Activated CD4-positive, alpha-beta T cell treated with anti-CD3 and anti-CD28 coated beads, Interleukin-2, amount 10 ng/mL, durations not matched to agents 7 days and 5 days (primary cell): ENCODE measurements at regions not wholly inside any gene's neighbourhood (a gene's known extent, or its start where the extent isn't known, plus 50 kb on each side); places are given as distances from the start of the nearest gene placed in this dataset.

Experiments used
- CTCF ChIA-PET: fragments of 350-600 bp; sonication (Branson Sonifier 250); formaldehyde crosslinking; loops from one replicate; lab custom pipeline; 2021; ENCODE audit warnings: antibody characterized with exemption; lab: Charles Lee
- POLR2A ChIA-PET: fragments of 350-600 bp; sonication (Branson Sonifier 250); formaldehyde crosslinking; loops from one replicate; lab custom pipeline; 2021; ENCODE audit warnings: antibody characterized with exemption; lab: Charles Lee
- DNase-seq: peaks from one replicate; pipeline ENCODE4 v3.0.0-alpha.2; 2020
- H3K27ac Mint-ChIP-seq: one replicate; pipeline ENCODE4 v1.8.0; 2021; ENCODE audit warnings: mild to moderate bottlenecking, moderate library complexity, mixed read lengths
- H3K27me3 Mint-ChIP-seq: one replicate; pipeline ENCODE4 v1.8.0; 2021; ENCODE audit warnings: mixed read lengths
- H3K36me3 Mint-ChIP-seq: one replicate; pipeline ENCODE4 v1.8.0; 2021; ENCODE audit warnings: low read depth, mixed read lengths
- H3K4me1 Mint-ChIP-seq: one replicate; pipeline ENCODE4 v1.8.0; 2021; ENCODE audit warnings: mixed read lengths
- H3K4me3 Mint-ChIP-seq: one replicate; pipeline ENCODE4 v1.8.0; 2021; ENCODE audit warnings: mild to moderate bottlenecking, moderate library complexity, mixed read lengths
- H3K9me3 Mint-ChIP-seq: one replicate; pipeline ENCODE4 v1.8.0; 2021; ENCODE audit warnings: mixed read lengths

DNA sequence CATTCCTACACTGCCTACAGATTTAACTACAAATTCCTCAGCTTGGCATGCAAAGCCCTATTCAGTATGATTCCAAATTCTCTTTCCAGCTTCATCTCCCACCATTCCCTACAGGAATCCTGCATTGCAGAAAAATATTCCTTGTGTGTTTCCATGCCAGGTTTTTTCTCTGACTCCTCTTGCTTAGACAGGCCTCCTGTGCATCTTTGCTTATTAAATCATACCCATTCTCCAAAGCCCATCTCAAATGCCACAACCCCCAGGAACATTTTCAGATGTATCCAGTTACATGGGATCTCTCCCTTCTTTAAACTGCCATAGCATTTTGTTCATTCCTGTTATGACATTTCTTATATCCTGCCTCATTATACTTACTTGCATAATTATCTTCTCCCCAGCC lies 106.4 kb upstream of the GRIA3 start:
- CTCF ChIA-PET = no interaction called here
- H3K27me3 Mint-ChIP-seq = no peaks in the 10 kb centered on the region
- POLR2A ChIA-PET = no interaction called here
- no peaks in the 10 kb centered on the region for H3K36me3 Mint-ChIP-seq
- H3K4me1 Mint-ChIP-seq = no peaks in the 10 kb centered on the region
- H3K4me3 Mint-ChIP-seq = no peak overlapping the region
- H3K9me3 Mint-ChIP-seq = no peaks in the 10 kb centered on the region
- H3K27ac Mint-ChIP-seq = no peak overlapping the region
- DNase-seq = no peak

DNA sequence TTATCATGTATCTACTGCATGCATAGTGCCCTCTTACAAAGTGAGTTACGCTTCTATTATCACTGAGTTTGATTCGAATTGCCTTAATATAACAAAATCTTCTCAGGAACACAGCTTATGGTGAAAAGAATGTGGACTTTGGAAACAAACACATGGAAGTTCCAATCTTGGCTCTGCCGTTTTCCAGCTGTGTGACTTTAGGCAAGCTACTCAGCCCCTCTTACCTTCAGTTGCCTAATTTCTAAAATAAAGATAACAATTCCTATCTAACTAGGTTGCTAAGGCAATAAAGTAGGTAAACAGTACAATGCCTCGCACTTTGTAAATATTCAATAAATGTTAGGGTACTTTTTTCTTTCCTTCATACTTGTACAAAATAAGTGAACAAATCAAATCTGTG lies 104.0 kb upstream of the GRIA3 start:
- CTCF ChIA-PET = no interaction called here
- H3K9me3 Mint-ChIP-seq = no peaks in the 10 kb centered on the region

DNA sequence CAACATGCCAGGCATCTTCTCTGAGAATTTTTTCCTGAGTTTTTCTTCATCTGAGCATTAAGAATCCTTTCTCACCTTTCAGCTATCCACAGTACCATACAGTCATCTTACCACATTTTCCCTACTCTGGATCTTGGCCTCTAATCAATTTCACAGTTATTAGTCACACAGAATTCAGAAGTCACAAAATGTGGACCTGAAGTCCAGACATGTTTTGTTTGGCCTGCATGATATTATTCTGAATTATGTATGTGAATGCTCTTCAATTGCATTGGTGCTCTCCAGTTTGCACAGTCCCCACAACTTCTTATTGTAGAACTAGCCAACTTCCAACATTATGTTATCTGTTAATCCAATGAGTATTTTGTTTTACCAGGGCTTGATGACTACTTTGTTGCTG lies 102.3 kb upstream of the GRIA3 start:
- Mint-ChIP-seq H3K4me3 (no peak overlapping the region), H3K36me3 (no peaks in the 10 kb centered on the region), H3K27me3 (no peaks in the 10 kb centered on the region), H3K4me1 (no peaks in the 10 kb centered on the region), H3K9me3 (no peaks in the 10 kb centered on the region), H3K27ac (no peak overlapping the region)
- CTCF ChIA-PET = no interaction called here
- no peak for DNase-seq
- POLR2A ChIA-PET = no interaction called here

More for the DNA sequence above, 104.0 kb upstream of the GRIA3 start:
- Mint-ChIP-seq H3K27ac (no peak overlapping the region), H3K4me1 (no peaks in the 10 kb centered on the region), H3K4me3 (no peak overlapping the region), H3K36me3 (no peaks in the 10 kb centered on the region), H3K27me3 (no peaks in the 10 kb centered on the region)
- POLR2A ChIA-PET = no interaction called here
- no peak for DNase-seq

DNA sequence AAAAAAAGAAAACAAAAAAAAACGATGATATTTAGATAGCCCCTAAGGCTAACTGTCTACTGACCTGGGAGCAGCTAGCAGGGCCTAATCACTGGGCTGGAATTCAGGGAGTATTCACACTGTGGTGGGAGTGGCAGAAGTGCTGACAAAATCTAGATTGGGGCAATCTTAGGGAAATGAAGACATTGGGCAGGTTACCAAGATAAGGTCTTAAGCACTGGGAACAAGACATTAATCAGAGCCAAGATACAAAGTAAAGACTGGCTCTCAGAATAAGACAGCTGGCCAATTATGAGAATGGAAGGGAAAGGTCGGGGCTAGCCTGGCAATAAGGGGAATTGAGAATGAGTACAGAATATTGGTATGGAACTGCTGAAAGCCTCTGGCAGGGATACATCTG lies 100.2 kb upstream of the GRIA3 start:
- Mint-ChIP-seq H3K36me3 (no peaks in the 10 kb centered on the region), H3K27me3 (no peaks in the 10 kb centered on the region), H3K4me1 (no peaks in the 10 kb centered on the region), H3K4me3 (no peak overlapping the region), H3K9me3 (no peaks in the 10 kb centered on the region), H3K27ac (no peak overlapping the region)
- no peak for DNase-seq
- ChIA-PET CTCF (no interaction called here), POLR2A (no interaction called here)

DNA sequence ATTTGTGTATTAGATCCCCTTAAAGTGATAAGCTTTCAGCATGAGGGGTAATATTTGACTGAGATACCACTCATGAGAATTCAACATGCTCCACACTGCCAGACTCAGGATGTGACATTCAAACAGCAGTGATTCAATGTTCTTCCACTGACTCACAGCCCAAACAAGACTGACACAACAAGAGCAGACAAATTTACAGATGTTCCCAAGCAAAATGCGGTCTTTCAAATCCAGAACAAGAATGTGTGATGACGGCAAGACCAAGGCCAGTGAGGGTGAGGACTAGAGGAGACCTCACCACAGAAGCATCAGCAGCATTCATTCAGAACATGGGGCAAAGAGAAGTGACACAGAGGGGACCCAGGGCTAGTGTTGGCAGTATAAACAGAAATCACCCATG lies 99.3 kb upstream of the GRIA3 start:
- CTCF ChIA-PET = no interaction called here
- no peak overlapping the region for H3K4me3 Mint-ChIP-seq
- no peak overlapping the region for H3K27ac Mint-ChIP-seq
- no peaks in the 10 kb centered on the region for H3K4me1 Mint-ChIP-seq
- DNase-seq = no peak
- H3K9me3 Mint-ChIP-seq = no peaks in the 10 kb centered on the region
- H3K27me3 Mint-ChIP-seq = no peaks in the 10 kb centered on the region
- no peaks in the 10 kb centered on the region for H3K36me3 Mint-ChIP-seq
- POLR2A ChIA-PET = no interaction called here

DNA sequence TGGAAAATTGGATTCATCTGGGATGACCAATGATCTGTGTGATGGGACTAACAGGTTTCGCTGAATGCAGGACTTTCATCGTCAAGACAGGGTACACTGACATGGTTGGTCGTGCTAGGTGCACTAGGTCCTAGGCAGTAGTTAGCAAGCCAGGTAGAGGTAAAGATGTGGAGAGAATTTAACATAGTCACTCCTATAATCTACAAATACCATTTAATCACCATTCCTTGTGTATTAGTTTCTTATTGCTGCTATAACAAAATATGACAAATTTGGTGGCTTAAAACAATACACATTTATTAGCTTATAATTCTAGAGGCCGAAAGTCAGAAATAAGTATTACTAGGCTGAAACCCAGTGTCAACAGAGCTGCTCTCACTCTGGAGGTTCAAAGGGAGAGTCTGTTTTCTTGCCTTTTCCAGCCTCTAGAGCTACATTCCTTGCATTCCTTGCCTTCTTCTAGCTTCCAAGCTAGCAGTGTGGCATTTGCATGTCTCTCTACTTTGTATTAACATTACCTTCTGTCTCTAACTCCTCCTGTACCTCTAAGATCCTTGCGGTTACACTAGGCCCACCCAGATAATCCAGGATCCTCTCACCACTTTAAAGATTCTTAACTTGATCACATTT lies 98.7 kb upstream of the GRIA3 start:
- POLR2A ChIA-PET = no interaction called here
- H3K27me3 Mint-ChIP-seq = no peaks in the 10 kb centered on the region
- no peaks in the 10 kb centered on the region for H3K9me3 Mint-ChIP-seq
- no peak for DNase-seq
- H3K36me3 Mint-ChIP-seq = no peaks in the 10 kb centered on the region
- no peaks in the 10 kb centered on the region for H3K4me1 Mint-ChIP-seq
- CTCF ChIA-PET = no interaction called here
- H3K27ac Mint-ChIP-seq = no peak overlapping the region
- no peak overlapping the region for H3K4me3 Mint-ChIP-seq

DNA sequence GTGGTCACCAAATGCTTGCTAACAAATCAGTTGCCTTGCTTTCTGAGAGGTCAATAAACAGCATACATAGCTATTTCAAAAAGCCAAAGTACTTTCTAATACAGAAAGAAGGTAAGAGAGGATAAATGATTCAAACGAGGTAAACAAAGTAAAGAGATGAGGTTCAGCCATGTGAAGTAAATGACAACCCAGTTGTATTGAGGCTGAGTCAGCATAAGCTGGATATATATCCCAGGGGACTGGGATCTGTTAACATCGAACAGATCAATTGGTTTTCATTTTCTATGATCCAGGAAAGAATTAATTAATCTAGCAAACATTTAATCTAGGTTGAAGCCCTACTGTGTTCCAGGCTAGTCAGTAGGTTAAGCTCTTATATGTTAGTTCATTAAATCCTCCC lies 97.3 kb upstream of the GRIA3 start:
- CTCF ChIA-PET = no interaction called here
- Mint-ChIP-seq H3K4me3 (no peak overlapping the region), H3K27me3 (no peaks in the 10 kb centered on the region), H3K9me3 (no peaks in the 10 kb centered on the region), H3K36me3 (no peaks in the 10 kb centered on the region), H3K27ac (no peak overlapping the region), H3K4me1 (no peaks in the 10 kb centered on the region)
- DNase-seq = no peak
- POLR2A ChIA-PET = no interaction called here

DNA sequence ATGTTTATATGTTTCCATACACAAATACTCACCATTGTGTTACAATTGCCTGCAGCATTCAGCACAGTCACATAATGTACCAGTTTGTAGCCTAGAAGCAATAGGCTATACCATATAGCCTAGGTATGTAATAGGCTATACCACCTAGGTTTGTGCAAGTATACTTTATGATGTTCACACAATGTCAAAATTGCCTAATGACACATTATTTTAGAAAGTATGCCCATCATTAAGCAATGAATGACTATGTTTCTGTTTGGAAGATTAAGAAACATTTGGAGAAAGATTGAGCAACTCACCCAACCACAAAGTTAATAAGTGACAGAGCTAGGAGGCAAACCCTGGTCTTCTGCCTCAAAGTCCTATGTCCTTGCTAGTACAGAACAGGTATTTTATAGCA lies 96.8 kb upstream of the GRIA3 start:
- Mint-ChIP-seq H3K27me3 (no peaks in the 10 kb centered on the region), H3K27ac (no peak overlapping the region), H3K4me1 (no peaks in the 10 kb centered on the region), H3K9me3 (no peaks in the 10 kb centered on the region), H3K4me3 (no peak overlapping the region), H3K36me3 (no peaks in the 10 kb centered on the region)
- CTCF ChIA-PET = no interaction called here
- POLR2A ChIA-PET = no interaction called here
- no peak for DNase-seq

DNA sequence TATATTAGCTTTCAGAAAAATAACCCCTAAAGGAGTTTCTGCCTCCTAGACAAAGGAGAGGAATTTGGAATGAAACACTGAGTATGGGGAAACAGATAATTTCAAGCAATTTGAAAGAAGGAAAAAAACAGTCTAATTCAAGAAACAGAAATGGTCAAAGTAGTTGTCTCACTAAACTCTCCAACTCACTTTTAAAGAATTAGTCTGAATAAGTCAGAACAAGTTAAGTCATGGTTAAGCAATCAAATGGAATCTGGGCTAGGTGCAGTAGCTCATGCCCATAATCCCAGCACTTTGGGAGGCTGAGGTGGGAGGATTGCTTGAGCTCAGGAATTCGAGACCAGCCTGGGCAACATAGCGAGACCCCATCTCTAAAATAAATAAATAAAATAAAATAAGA lies 95.7 kb upstream of the GRIA3 start:
- Mint-ChIP-seq H3K4me3 (no peak overlapping the region), H3K4me1 (no peaks in the 10 kb centered on the region), H3K27me3 (no peaks in the 10 kb centered on the region), H3K9me3 (no peaks in the 10 kb centered on the region), H3K27ac (no peak overlapping the region), H3K36me3 (no peaks in the 10 kb centered on the region)
- ChIA-PET POLR2A (no interaction called here), CTCF (no interaction called here)
- no peak for DNase-seq

DNA sequence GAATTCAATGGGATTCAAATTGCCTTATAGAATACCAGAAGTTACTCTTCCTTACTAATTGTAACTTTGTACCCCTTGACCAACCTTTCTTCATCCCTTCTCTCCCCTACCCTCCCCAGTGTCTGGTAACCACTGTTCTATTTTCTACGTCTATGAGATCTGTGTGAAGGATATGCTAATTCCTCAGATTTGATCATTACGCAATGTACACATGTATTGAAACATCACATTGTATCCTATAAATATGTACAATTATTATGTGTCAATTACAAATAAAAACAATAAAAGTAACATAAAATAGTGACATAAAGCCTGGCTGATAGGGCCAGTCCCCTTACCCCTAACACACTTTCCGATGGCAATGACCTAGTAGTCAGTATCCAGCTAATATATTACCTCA lies 95.1 kb upstream of the GRIA3 start:
- DNase-seq = no peak
- Mint-ChIP-seq H3K4me3 (no peak overlapping the region), H3K36me3 (no peaks in the 10 kb centered on the region), H3K4me1 (no peaks in the 10 kb centered on the region), H3K27me3 (no peaks in the 10 kb centered on the region), H3K27ac (no peak overlapping the region), H3K9me3 (no peaks in the 10 kb centered on the region)
- CTCF ChIA-PET = no interaction called here
- POLR2A ChIA-PET = no interaction called here

DNA sequence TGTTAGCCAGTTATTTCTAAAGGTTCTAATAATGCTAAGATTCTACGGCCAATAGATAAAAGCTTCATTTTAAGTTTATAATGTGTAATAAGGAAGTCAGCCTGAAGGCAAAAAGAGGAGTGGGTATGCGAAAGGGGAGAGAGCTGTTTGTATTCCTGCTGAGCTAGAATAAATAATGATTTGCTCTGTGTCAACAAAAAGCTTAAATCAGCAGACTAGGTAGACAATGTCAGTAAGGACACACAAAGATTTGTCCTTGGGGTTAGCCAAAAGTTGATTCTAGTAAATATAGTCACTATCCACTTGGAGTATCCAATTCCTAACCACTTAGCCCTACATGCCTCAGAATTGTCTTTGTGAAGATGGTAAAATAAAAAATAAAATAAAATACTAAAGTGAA lies 90.3 kb upstream of the GRIA3 start:
- H3K27me3 Mint-ChIP-seq = no peaks in the 10 kb centered on the region
- no peaks in the 10 kb centered on the region for H3K36me3 Mint-ChIP-seq
- CTCF ChIA-PET = interaction anchor here (0.7 kb wide), 1 partner anchor 35 kb away, joined by 3 read pairs; no protein-coding TSS in a partner anchor
- no peaks in the 10 kb centered on the region for H3K9me3 Mint-ChIP-seq
- DNase-seq = no peak
- H3K4me3 Mint-ChIP-seq = no peak overlapping the region
- H3K27ac Mint-ChIP-seq = no peak overlapping the region
- H3K4me1 Mint-ChIP-seq = no peaks in the 10 kb centered on the region
- POLR2A ChIA-PET = no interaction called here

DNA sequence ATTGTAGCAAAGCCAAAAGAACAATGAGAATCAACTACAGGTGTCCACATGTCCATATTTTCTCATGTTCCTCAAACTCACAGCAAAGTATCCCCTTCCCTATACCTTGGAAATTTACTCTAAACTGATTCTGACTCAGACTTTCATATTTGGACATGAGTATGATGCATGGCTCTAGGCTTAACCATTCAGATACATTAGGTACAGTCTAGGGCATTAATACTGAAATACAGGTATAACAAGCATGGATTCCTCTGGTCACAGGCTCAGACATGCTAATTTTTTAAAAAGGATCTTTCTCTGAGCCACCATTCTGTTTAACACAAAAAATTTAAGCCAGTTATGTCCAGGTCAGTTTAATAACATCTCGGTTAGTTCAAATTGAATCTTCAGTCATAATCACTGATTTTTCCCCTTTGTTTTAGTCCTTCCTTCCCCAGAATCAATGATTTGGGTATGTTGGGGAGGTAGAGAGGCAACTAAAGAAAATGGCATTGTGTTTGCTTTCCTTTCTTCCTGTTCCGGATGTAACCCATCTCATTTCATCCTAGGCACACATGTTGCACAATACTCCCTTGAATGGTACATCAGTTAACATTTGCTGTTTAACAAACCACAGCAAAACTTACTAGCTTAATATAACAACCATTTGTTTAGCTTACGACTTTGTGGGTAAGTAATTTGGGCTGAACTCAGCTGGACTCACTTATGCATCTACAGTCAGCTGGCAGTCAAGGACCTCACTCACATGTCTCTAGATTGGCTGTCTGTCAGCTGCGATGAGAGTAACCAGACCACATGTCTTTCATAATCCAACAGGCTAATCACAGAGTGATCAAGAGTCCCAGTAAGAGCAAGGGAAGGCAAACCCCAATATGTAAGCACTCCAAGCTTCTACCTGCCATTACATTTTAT lies 75.3 kb upstream of the GRIA3 start:
- Mint-ChIP-seq H3K36me3 (no peaks in the 10 kb centered on the region), H3K4me1 (no peaks in the 10 kb centered on the region), H3K4me3 (no peak overlapping the region), H3K9me3 (no peaks in the 10 kb centered on the region), H3K27ac (no peak overlapping the region), H3K27me3 (no peaks in the 10 kb centered on the region)
- no peak for DNase-seq
- CTCF ChIA-PET = no interaction called here
- POLR2A ChIA-PET = no interaction called here

DNA sequence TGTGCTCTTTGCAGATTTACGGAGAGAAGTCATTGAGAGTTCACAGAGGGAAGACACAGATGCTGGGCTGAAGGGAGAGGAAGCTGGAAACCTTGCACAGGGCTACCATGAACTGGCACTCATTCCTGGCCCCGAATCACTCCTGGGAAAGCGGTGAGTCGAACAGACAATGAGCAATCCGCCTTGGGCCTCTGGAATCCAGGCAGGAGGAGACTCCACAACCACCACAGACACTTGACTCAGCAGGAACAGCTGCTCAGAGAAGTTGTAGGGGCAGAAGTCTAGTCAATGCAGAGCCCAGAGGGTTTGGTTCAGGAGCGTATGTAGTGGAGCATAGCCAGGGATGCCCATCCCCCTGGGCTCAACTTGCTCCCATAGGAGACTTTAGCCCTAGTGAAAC lies 62.8 kb upstream of the GRIA3 start:
- Mint-ChIP-seq H3K27me3 (no peaks in the 10 kb centered on the region), H3K9me3 (no peaks in the 10 kb centered on the region), H3K4me3 (no peak overlapping the region), H3K27ac (no peak overlapping the region), H3K4me1 (no peaks in the 10 kb centered on the region), H3K36me3 (no peaks in the 10 kb centered on the region)
- ChIA-PET POLR2A (no interaction called here), CTCF (no interaction called here)
- no peak for DNase-seq
